ENCODE measurements at regions not wholly inside any gene's neighbourhood (a gene's known extent, or its start where the extent isn't known, plus 50 kb on each side); places are given as distances from the start of the nearest gene placed in this dataset.

DNA sequence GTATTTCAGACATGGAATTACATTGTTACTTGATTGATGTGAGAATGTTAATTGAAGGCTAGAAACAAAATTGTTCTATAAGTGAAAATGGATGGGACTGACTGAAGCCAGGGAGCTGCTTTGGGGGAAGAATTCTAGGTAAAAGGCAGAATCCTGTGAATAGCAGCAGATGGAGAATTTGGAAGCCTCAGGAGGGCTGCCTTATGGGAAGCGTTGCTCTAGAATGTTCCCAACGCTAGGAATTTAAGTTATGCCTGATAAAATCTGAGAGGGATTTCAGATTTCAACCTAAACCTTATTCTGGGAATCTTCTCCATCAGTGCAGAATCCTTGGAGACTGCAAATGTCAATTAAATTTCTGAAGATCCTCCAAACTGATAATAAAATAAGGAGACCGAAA lies 858.2 kb upstream of the FLRT2 start:
- DNase-seq (ENCODE audit: low spot score): no peak

DNA sequence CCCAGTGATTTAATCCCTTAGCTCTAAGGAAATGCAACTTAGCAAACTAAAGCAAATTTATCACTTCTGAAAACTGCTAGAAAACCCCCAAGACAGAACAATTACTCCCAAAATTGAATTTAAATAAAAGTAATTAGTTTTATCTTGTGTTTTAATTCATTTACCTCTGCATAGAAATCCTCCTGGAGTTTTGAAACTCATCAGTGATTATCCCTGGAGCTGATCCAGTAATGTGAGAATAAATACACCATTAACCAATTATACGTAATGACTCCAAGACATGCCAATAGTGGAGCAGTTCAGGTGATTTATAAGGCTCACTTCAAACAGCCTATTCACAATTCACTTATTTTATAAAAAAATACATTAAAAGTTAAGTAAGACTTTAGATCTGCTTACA lies 855.3 kb upstream of the FLRT2 start:
- DNase-seq (ENCODE audit: low spot score): no peak

DNA sequence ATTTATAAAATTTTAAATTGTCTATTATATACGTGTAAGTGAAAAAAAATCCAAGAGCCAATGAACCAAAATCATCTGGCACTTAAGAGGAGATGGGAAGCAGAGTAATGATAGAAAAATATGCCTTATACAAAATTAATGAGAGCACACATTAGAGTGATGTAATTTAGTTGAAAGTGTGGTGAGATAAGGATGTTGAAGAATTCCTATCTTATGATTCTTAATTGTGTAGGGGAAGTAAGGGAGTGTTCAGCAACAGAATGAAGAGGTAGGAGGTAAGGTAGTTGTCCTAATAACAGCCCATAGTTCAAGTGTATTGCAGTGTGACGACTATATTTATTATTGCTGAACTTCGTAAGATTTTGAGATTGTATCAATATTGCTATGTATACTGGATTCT lies 843.4 kb upstream of the FLRT2 start:
- no peak for DNase-seq (ENCODE audit: low spot score)

DNA sequence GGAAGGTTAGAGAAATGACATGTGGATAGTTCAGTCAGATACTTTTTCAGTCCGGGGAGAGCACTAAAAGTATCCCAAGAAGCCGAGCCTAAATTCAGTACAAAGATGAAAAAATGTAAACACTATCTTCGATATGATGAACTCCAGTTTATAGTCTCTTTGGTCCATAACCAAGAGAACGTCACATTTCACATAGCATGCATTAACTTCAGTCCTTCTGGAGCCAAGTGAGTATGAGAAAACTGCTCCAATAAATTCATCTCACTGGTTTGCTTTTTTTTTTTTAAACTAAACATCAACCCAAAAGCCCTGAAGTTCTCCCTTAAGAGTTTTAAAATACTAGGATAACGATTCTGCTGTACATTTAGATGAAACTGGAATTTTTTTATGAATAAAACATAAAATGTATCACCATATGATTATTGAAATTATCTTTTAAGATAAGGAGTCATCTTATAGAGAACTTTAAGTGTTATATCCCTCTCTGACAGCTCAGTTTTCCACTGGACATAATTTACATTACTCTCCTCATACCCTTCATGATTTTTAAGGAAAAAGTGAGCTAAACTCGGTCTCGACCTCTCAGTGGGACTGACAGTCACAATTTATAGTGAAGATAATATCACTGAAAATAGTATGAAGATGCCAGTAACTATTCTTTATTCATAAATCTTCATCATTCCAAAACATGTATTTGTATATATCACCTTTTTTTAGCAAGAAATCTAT lies 841.5 kb upstream of the FLRT2 start:
- DNase-seq (ENCODE audit: low spot score): no peak

- no peak for DNase-seq (ENCODE audit: low spot score)
These were observed 835.8 kb upstream of the FLRT2 start for GRCh38 chr14:84694161-84694560.

DNA sequence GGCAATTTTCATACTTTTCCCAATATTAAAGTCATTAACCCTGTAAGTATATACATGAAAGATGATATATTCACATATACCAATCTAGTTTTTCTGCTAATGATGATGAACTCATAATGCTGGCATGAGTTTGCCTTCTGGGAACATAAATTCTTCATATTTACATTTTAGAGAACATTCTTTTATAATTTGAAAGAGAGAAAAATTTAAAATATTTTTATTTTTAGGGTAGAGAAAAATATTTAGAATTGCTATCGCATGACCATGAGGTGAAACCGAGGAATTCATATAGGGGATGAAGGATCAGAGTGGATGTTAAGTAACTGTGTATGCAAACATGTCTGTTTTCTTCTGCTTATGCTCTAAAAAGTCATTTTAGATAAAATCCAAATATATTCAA lies 825.3 kb upstream of the FLRT2 start:
- no peak for DNase-seq (ENCODE audit: low spot score)

DNA sequence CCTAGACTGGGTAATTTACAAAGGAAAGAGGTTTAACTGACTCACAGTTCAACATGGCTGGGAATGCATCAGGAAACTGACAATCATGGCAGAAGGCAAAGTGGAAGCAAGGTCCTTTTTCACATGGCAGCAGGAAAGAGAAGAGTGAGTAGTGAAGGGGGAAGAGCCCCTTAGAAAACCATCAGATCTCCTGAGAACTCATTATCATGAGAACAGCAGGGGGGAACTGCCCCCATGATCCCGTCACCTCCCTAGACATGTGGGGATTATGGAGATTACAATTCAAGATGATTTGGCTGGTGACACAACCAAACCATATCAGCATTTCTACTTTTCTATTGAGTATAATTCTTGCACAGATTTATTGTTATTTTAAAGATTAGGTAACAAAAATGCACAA lies 822.1 kb upstream of the FLRT2 start:
- no peak for DNase-seq (ENCODE audit: low spot score)

GRCh38 chr14:84708865-84709264 lies 821.1 kb upstream of the FLRT2 start:
- no peak for DNase-seq (ENCODE audit: low spot score)

- no peak for DNase-seq (ENCODE audit: low spot score)
These were observed 803.5 kb upstream of the FLRT2 start for GRCh38 chr14:84726471-84726870.

- DNase-seq (ENCODE audit: low spot score): no peak
These were observed 780.6 kb upstream of the FLRT2 start for GRCh38 chr14:84749191-84749955.

GRCh38 chr14:84750284-84750683 lies 779.7 kb upstream of the FLRT2 start:
- DNase-seq (ENCODE audit: low spot score): no peak

DNA sequence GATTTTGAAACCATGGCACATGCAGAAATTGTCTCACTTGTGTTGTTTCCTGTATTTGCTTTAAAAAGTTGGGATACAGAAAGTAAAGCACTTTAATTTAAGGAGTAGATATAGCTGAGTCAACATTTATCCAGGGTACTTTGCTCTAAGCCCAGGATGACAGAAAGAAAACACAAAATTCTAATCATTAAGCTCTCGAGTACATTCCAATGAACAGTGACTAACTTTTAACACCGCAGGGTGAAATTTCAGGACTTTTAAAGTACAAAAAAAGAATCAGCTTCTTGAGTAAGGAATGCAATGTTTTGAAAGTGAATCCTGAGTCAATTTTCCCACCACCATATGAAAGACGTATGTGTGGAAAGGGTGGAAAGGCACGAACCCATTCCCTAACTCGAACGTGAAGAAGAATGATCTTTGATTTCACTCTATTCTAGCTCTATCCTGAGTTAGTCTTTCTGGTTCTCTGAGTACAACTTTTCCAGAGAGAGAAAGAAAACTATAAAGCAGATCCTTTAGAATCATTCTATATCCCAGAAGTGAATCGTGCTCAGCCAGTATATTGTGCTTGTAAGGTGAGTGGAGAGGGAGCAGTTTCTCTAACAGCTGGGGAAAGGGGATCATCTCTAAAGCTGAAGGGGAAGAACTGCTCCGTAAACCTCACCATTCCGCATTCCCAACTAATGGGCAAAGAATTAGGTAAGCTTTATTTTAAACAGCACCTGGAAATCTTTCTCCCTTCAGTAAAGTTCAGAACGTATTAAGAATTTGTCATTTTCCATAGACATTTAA lies 779.0 kb upstream of the FLRT2 start:
- no peak for DNase-seq (ENCODE audit: low spot score)

GRCh38 chr14:84751745-84752144 lies 778.2 kb upstream of the FLRT2 start:
- no peak for DNase-seq (ENCODE audit: low spot score)

DNA sequence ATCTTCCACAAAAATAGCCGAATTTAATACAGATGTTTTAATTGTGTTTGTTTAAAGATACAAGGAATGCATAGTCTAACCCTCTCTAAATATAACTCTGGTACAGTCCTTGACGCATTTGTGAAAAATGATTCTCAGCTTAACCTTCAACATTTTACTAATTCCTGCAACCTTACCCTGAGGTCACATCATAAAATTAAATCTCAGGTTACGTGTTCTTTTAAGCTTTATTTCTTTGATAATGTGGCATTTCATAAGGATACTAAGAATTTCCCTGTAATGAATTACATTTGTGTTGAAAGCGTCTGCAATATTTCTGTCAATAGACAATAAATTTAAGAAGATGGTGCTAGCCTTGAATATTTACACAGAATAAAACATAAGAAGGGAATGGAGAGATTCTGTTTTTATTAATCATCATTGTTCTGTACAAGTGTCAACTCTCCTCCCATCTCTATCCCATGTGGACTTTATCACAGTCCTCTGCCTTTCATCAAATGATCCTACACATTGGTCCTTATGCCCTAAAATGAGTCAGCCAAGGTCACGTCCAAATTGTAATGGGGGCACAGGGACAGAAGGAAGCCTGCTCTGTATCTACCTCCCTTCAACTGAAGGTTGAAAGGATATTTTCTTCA lies 769.3 kb upstream of the FLRT2 start:
- no peak for DNase-seq (ENCODE audit: low spot score)

GRCh38 chr14:84767434-84767833 lies 762.5 kb upstream of the FLRT2 start:
- DNase-seq (ENCODE audit: low spot score): no peak

DNA sequence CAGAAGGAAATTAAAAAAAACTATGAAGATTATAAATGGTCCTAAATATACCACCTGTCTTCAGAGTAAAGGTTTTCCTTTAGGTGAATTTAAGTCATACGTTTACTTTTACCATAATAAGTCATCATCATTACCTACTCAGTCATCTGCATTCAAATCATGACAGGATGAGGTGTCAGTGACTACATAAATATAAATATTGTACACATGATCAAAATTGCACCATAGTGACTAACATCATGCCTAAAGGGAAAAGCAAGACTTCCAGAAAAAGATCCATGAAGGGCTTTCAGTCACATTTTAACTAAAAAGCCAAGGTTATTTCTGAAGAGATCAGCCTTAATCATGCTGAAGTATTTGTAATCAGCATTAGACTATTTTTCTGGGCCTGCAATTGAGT lies 759.9 kb upstream of the FLRT2 start:
- no peak for DNase-seq (ENCODE audit: low spot score)

DNA sequence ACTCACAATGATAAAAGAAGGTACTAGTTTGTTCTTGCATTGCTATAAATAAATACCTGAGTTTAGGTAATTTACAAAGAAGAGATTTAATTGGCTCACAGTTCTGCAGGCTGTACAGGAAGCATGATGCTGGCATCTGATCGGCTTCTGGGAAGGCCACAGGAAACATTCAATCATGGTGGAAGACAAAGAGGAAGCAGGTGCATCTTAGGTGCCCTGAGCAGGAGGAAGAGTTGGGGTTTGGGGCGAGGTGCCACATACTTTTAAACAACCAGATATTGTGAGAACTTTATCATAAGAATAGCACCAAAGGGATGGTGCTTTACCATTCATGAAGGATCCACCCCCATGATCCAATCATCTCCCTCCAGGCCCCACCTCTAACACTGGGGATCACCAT lies 752.6 kb upstream of the FLRT2 start:
- no peak for DNase-seq (ENCODE audit: low spot score)

GRCh38 chr14:84782902-84783301 lies 747.0 kb upstream of the FLRT2 start:
- no peak for DNase-seq (ENCODE audit: low spot score)

DNA sequence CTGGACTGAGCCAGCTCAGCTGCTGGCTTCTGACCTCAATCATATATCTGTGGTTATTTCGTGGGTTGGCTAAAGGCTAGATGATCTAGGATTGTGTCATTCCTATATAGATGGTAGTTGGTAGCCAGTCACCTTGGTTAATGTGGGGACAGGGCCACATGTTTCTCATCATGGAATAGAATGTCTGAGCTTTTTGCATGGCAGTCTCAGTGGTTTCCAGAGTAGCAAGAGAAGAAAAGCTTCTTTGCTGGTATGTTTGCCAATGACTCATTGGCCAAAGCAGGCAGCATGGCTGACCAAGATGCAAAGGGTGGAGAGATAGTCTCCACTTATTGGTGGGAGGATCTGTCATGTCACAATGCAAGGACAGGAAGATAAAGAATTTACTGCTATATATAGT lies 746.4 kb upstream of the FLRT2 start:
- no peak for DNase-seq (ENCODE audit: low spot score)

GRCh38 chr14:84785996-84786395 lies 743.9 kb upstream of the FLRT2 start:
- DNase-seq (ENCODE audit: low spot score): no peak

GRCh38 chr14:84789012-84789411 lies 740.9 kb upstream of the FLRT2 start:
- no peak for DNase-seq (ENCODE audit: low spot score)

- no peak for DNase-seq (ENCODE audit: low spot score)
These were observed 737.1 kb upstream of the FLRT2 start for GRCh38 chr14:84792722-84793410.
